Astrocyte of the spinal cord (primary cell): ENCODE measurements at regions not wholly inside any gene's neighbourhood (a gene's known extent, or its start where the extent isn't known, plus 50 kb on each side); places are given as distances from the start of the nearest gene placed in this dataset.

Experiments used
- DNase-seq: peaks from one replicate; pipeline ENCODE4 v3.0.0; 2011; ENCODE audit warnings: low read depth, low spot score
- H3K4me3 ChIP-seq: 2 replicates; pipeline ENCODE4 v1.5.1; 2011; ENCODE audit warnings: low read depth, mild to moderate bottlenecking, low read length, moderate library complexity
- in situ Hi-C: cut with HindIII; loops from 2 replicates; pipeline ENCODE4 v1.10.0; 2017; ENCODE audit warnings: low sequenced_read_pairs
- TF ChIP-seq, protein P1 (sequence below): IDR thresholded peaks from 2 replicates; pipeline ENCODE4 v1.5.1; 2012; ENCODE audit warnings: low read depth, mild to moderate bottlenecking, low read length, inconsistent platforms

DNA sequence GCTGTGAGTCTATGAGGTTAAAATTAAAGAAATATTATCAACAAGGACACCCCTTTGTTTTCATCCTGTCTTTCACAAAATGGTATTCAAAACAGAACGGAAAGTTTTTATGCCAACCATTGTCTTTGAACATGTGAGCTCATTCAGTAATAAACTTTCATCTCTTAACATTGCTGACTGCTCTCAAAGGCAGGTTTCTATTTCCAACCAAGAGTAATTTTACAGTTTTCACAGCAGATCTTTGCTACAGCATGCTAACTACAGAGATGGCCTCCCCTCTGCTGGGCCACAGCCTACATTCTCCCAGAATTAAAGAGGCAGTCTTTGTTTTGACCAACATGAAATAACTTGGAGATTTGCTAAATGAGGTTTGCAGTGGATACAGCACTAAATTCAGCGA is 101.5 kb downstream of the DMRT2 start:
- in situ Hi-C loops, result no loop called here

DNA sequence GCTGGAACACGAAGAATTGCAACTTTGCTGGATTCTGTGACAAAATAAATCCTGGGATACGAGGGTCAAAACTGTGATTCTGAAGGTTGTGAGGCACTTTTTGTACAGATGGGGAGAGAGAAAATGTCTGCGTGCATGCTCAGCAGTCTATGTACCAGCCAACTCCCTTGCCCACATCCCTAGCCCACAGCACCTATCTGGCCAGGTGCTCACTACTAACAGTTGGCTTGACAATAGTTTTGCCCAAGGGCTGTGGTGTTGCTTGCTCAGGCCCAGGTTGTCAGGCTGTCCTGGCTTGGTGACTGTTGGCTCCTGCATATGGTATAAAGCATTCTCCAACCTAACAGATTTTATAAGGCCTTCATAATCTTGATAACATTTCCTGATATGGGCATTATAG is 102.0 kb downstream of the DMRT2 start:
- TF ChIP-seq, protein P1, sequence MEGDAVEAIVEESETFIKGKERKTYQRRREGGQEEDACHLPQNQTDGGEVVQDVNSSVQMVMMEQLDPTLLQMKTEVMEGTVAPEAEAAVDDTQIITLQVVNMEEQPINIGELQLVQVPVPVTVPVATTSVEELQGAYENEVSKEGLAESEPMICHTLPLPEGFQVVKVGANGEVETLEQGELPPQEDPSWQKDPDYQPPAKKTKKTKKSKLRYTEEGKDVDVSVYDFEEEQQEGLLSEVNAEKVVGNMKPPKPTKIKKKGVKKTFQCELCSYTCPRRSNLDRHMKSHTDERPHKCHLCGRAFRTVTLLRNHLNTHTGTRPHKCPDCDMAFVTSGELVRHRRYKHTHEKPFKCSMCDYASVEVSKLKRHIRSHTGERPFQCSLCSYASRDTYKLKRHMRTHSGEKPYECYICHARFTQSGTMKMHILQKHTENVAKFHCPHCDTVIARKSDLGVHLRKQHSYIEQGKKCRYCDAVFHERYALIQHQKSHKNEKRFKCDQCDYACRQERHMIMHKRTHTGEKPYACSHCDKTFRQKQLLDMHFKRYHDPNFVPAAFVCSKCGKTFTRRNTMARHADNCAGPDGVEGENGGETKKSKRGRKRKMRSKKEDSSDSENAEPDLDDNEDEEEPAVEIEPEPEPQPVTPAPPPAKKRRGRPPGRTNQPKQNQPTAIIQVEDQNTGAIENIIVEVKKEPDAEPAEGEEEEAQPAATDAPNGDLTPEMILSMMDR, result no peak
- no peak overlapping the region for H3K4me3 ChIP-seq
- in situ Hi-C loops, result no loop called here
- no peak for DNase-seq

More for the DNA sequence above, 101.5 kb downstream of the DMRT2 start:
- DNase-seq, result no peak
- no peak overlapping the region for H3K4me3 ChIP-seq
- TF ChIP-seq, protein P1, result no peak

DNA sequence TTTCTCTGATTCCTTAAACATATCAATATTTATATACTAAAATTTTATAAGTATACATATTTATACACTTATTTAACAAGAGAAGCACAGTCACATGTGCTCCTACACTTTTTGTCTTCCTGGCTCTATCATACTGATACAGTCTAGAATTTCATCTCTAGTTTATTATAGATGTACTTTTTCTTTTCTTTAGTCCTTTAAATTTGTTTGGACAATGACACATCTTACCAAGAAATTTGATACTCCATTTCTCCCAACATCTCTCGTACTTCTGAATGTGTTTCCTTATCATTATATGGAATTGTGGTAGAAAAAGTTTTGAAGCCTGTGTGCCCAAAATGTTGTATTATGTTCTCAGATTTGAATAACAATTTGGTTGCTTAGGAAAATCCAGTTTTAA is 104.6 kb downstream of the DMRT2 start:
- peak; percentile 0 for DNase-seq
- in situ Hi-C loops, result no loop called here
- no peak overlapping the region for H3K4me3 ChIP-seq
- TF ChIP-seq, protein P1, result no peak

DNA sequence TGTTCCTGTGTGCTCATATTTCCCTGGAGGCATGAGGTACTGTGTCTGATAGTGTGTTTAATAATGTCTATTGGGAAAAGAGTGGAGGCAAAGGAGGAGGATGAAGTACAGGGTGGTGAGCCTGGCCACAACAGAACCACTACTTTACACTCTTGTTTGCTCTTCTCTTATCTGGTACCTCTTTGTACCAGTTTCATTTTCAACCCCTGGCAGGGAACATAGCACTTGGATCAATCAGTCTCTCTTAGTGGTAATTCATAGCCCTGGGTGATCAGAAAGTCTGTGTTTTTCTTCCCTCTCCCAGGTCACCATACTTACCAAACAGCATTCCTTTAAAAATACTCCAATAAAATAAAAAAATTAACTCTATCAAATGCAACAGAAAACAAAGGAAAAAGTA is 105.4 kb downstream of the DMRT2 start:
- H3K4me3 ChIP-seq, result no peak overlapping the region
- no peak for DNase-seq
- TF ChIP-seq, protein P1, result no peak
- in situ Hi-C loops, result no loop called here

DNA sequence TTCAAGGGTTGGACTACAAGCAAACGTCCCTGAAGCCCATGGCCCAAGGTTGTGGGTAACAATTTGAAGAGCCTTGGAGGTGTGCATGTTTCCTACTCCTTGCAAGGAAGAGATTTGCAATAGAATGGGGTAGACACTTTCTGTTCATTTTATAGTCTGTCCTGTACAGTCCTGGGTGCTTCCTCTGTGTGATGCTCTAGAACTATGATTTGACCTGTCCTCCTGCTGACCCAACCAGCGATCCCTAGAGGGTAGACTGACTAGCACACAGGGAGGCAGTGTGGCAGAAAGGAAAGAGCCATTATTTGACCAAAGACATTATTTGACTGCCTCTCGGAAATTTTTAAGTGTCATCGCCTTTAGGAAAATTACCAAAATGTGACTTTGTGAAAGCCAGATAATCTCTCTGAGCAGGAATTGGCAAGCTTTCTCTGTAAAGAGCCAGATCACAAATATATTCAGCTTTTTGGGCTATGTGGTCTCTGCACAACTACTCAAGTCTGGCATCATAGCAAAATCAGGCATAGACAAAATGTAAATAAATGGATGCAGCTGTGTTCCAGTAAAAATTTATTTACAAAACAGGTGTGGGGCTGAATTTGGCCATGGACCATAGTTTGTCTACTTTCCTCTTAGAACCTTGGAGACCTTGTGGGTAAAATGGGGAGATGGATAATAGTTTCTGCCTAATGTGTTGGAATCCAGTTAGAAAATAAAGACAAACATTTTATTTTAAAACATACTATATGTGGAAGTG is 106.8 kb downstream of the DMRT2 start:
- H3K4me3 ChIP-seq, result no peak overlapping the region
- in situ Hi-C loops, result no loop called here
- TF ChIP-seq, protein P1, result no peak
- no peak for DNase-seq

DNA sequence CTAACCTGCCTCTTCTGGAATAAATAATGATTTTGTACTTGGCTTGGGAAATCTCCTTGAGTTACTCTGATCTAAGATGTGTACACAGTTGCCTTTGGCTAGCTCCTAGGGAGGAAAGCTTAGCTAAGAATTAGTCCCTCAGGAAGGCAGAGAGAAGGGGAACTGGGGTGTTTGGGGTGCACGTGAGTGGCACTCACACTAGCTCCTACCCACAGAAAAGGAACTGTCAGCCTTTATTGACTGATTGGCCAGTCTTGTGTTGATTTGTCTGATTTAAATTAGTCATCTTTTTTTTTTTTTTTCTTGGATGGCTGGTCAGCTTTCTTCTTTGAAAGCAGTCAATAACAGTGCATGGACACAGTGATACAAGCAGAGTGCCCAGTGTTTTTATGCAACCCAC is 107.7 kb downstream of the DMRT2 start:
- TF ChIP-seq, protein P1, result no peak
- in situ Hi-C loops, result no loop called here
- DNase-seq, result no peak
- H3K4me3 ChIP-seq, result no peak overlapping the region
